H9 (cell line): ENCODE measurements at regions not wholly inside any gene's neighbourhood (a gene's known extent, or its start where the extent isn't known, plus 50 kb on each side); places are given as distances from the start of the nearest gene placed in this dataset.

Source experiments
- DNase-seq: peaks from one replicate; pipeline ENCODE4 v3.0.0-alpha.2; 2017
- H2AFZ ChIP-seq: one replicate; pipeline ENCODE4 v1.6.1; 2013; ENCODE audit warnings: mild to moderate bottlenecking, low read length, control low read depth, moderate library complexity
- H2AK5ac ChIP-seq: 2 replicates; pipeline ENCODE4 v1.6.1; 2013; ENCODE audit warnings: low read length, control low read depth, mixed read lengths; ENCODE audit not compliant: insufficient read length
- H2BK120ac ChIP-seq: one replicate; pipeline ENCODE4 v1.6.1; 2013; ENCODE audit warnings: low read depth, mild to moderate bottlenecking, low read length, control low read depth, inconsistent platforms; ENCODE audit not compliant: poor library complexity, severe bottlenecking
- H2BK12ac ChIP-seq: 2 replicates; pipeline ENCODE4 v1.6.1; 2013; ENCODE audit warnings: low read length, control low read depth, mixed read lengths, low read depth; ENCODE audit not compliant: insufficient read length
- H2BK15ac ChIP-seq: 2 replicates; pipeline ENCODE4 v1.6.1; 2013; ENCODE audit warnings: low read depth, low read length, control low read depth
- H2BK20ac ChIP-seq: one replicate; pipeline ENCODE4 v1.6.1; 2013; ENCODE audit warnings: low read depth, mild to moderate bottlenecking, low read length, control low read depth, inconsistent platforms; ENCODE audit not compliant: poor library complexity, severe bottlenecking
- H2BK5ac ChIP-seq: 2 replicates; pipeline ENCODE4 v1.6.1; 2013; ENCODE audit warnings: low read length, control low read depth, mixed read lengths; ENCODE audit not compliant: insufficient read length
- H3K14ac ChIP-seq: 2 replicates; pipeline ENCODE4 v1.6.1; 2013; ENCODE audit warnings: low read length, control low read depth; ENCODE audit not compliant: insufficient read depth
- H3K18ac ChIP-seq: 2 replicates; pipeline ENCODE4 v1.6.1; 2013; ENCODE audit warnings: low read depth, mild to moderate bottlenecking, mixed read lengths, low read length, control low read depth; ENCODE audit not compliant: insufficient read length
- H3K23ac ChIP-seq: 2 replicates; pipeline ENCODE4 v1.6.1; 2013; ENCODE audit warnings: low read length, control low read depth, mixed read lengths, low read depth; ENCODE audit not compliant: insufficient read length
- H3K23me2 ChIP-seq: 2 replicates; pipeline ENCODE4 v1.6.1; 2013; ENCODE audit warnings: low read depth, mild to moderate bottlenecking, mixed read lengths, low read length, control low read depth; ENCODE audit not compliant: insufficient read length, poor library complexity, severe bottlenecking
- H3K27ac ChIP-seq: 2 replicates; pipeline ENCODE4 v1.5.1; 2013; ENCODE audit warnings: low read length, control low read depth, mixed read lengths, low read depth; ENCODE audit not compliant: insufficient read length
- H3K27me3 ChIP-seq: 2 replicates; pipeline ENCODE4 v1.6.1; 2013; ENCODE audit warnings: low read length, control low read depth, inconsistent platforms; ENCODE audit not compliant: insufficient read depth
- H3K4ac ChIP-seq: 2 replicates; pipeline ENCODE4 v1.6.1; 2013; ENCODE audit warnings: low read depth, mild to moderate bottlenecking, control low read depth, inconsistent platforms, low read length, moderate library complexity
- H3K4me1 ChIP-seq: 2 replicates; pipeline ENCODE4 v1.6.1; 2013; ENCODE audit warnings: low read length, control low read depth, inconsistent platforms; ENCODE audit not compliant: insufficient read depth
- H3K4me2 ChIP-seq: 2 replicates; pipeline ENCODE4 v1.6.1; 2013; ENCODE audit warnings: low read length, control low read depth, mixed read lengths; ENCODE audit not compliant: insufficient read length, insufficient read depth
- H3K56ac ChIP-seq: 2 replicates; pipeline ENCODE4 v1.6.1; 2013; ENCODE audit warnings: low read depth, mild to moderate bottlenecking, mixed read lengths, low read length, control low read depth; ENCODE audit not compliant: insufficient read length
- H3K79me1 ChIP-seq: 2 replicates; pipeline ENCODE4 v1.6.1; 2013; ENCODE audit warnings: low read depth, mild to moderate bottlenecking, moderate library complexity, low read length, control low read depth, inconsistent platforms; ENCODE audit not compliant: insufficient read depth, poor library complexity, severe bottlenecking
- H3K79me2 ChIP-seq: 2 replicates; pipeline ENCODE4 v1.6.1; 2013; ENCODE audit warnings: low read length, control low read depth, inconsistent platforms; ENCODE audit not compliant: insufficient read depth
- H3K9ac ChIP-seq: 2 replicates; pipeline ENCODE4 v1.6.1; 2013; ENCODE audit warnings: low read length, control low read depth, mixed read lengths; ENCODE audit not compliant: insufficient read length; ENCODE audit errors: extremely low read depth
- H3K9me3 ChIP-seq: one replicate; pipeline ENCODE4 v1.6.1; 2013; ENCODE audit warnings: low read depth, low read length, inconsistent platforms; ENCODE audit not compliant: control insufficient read depth
- H3T11ph ChIP-seq: one replicate; pipeline ENCODE4 v1.6.1; 2013; ENCODE audit warnings: mild to moderate bottlenecking, low read length, control low read depth, inconsistent platforms
- H4K20me1 ChIP-seq: one replicate; pipeline ENCODE4 v1.6.1; 2013; ENCODE audit not compliant: control insufficient read depth, insufficient read length, insufficient read depth
- H4K5ac ChIP-seq: 2 replicates; pipeline ENCODE4 v1.6.1; 2013; ENCODE audit warnings: low read depth, mild to moderate bottlenecking, mixed read lengths, low read length, control low read depth; ENCODE audit not compliant: insufficient read length
- H4K8ac ChIP-seq: replicated peaks from 2 replicates; pipeline ENCODE4 v1.6.1; 2013; ENCODE audit warnings: low read length, control low read depth, mixed read lengths, low read depth; ENCODE audit not compliant: insufficient read length
- H4K91ac ChIP-seq: 2 replicates; pipeline ENCODE4 v1.6.1; 2013; ENCODE audit warnings: low read depth, mild to moderate bottlenecking, moderate library complexity, mixed read lengths, low read length, control low read depth; ENCODE audit not compliant: insufficient read length
- H3K27ac Mint-ChIP-seq, 3 experiments: 2 replicates in 2 of 3; 3 replicates in 1 of 3; pipeline ENCODE4 v1.8.0; 2020 to 2021; ENCODE audit warnings: mixed read lengths in 3 of 3, mild to moderate bottlenecking in 1 of 3, moderate library complexity in 1 of 3
- H3K27me3 Mint-ChIP-seq: 2 replicates; pipeline ENCODE4 v1.8.0; 2021; ENCODE audit warnings: low read depth, mild to moderate bottlenecking, moderate library complexity, mixed read lengths
- H3K36me3 Mint-ChIP-seq, 3 experiments: 2 replicates in 2 of 3; 3 replicates in 1 of 3; pipeline ENCODE4 v1.8.0; 2020 to 2021; ENCODE audit warnings: low read depth in 3 of 3, mixed read lengths in 3 of 3; ENCODE audit not compliant: insufficient read depth in 1 of 3
- H3K4me1 Mint-ChIP-seq, 2 experiments: 2 replicates each; pipeline ENCODE4 v1.8.0; 2020; ENCODE audit warnings: mixed read lengths in 2 of 2
- H3K4me3 Mint-ChIP-seq, 2 experiments: 2 replicates in 1 of 2; 3 replicates in 1 of 2; pipeline ENCODE4 v1.8.0; 2020 to 2021; ENCODE audit warnings: mild to moderate bottlenecking in 2 of 2, mixed read lengths in 2 of 2, moderate library complexity in 1 of 2
- H3K9me3 Mint-ChIP-seq, 2 experiments: 2 replicates in 1 of 2; 3 replicates in 1 of 2; pipeline ENCODE4 v1.8.0; 2020; ENCODE audit warnings: mild to moderate bottlenecking in 2 of 2, mixed read lengths in 2 of 2, moderate library complexity in 1 of 2
- CTCF ChIP-seq: fragments of 200-600 bp; sonication (generic); conservative IDR thresholded peaks from 3 replicates; pipeline ENCODE4 v1.8.0; 2021; ENCODE audit warnings: antibody characterized with exemption, mild to moderate bottlenecking
- WGBS: extraction: QIAGEN DNeasy Blood & Tissue Kit; methylation state at CpG from one replicate; pipeline ENCODE4 v1.1.7; 2013; ENCODE audit warnings: missing lambda C conversion rate, low lambda C conversion rate, mixed read lengths; ENCODE audit not compliant: insufficient read length; ENCODE audit errors: extremely low coverage; 5-methylcytosine and 5-hydroxymethylcytosine counted together

GRCh38 chr4:138494931-138495330 is 252.8 kb upstream of the SLC7A11 start:
- H3K9me3 Mint-ChIP-seq = peaks cover 16 to 19% of the 10 kb centered on the region in 2 experiments
- peaks cover 0 to 14% (median 4%) of the 10 kb centered on the region in 3 experiments; a peak in 3 of 7 replicates for H3K36me3 Mint-ChIP-seq
- no peak overlapping the region for H2BK120ac ChIP-seq
- no peaks in the 10 kb centered on the region for H3K23me2 ChIP-seq
- no peak overlapping the region for H4K5ac ChIP-seq
- no peak overlapping the region for H4K91ac ChIP-seq
- no peaks in the 10 kb centered on the region for H3K4me1 ChIP-seq
- TF ChIP-seq CTCF = peak; percentile 51
- no peak overlapping the region for H3K14ac ChIP-seq
- H3K9me3 ChIP-seq = no peaks in the 10 kb centered on the region
- no peaks in the 10 kb centered on the region for H4K20me1 ChIP-seq
- no peaks in the 10 kb centered on the region for H3K79me2 ChIP-seq
- H3K4me2 ChIP-seq = no peak overlapping the region
- no peak overlapping the region for H2AFZ ChIP-seq
- H3K4me1 Mint-ChIP-seq = no peaks in the 10 kb centered on the region; a peak in 1 of 4 replicates
- H3K56ac ChIP-seq = no peak overlapping the region
- no peak overlapping the region for H2BK5ac ChIP-seq
- no peak overlapping the region for H3K18ac ChIP-seq
- H2AK5ac ChIP-seq = no peak overlapping the region
- no peak overlapping the region for H4K8ac ChIP-seq
- H3K79me1 ChIP-seq = no peaks in the 10 kb centered on the region
- H3K9ac ChIP-seq = no peak overlapping the region
- H3K27me3 ChIP-seq = no peaks in the 10 kb centered on the region
- H3K23ac ChIP-seq = no peak overlapping the region
- no peak overlapping the region for H2BK12ac ChIP-seq
- H3K27ac Mint-ChIP-seq = no peak overlapping the region
- H2BK20ac ChIP-seq = no peak overlapping the region
- peak; percentile 61 for DNase-seq
- H2BK15ac ChIP-seq = no peak overlapping the region
- no peak overlapping the region for H3T11ph ChIP-seq
- H3K4me3 Mint-ChIP-seq = no peak overlapping the region
- H3K27me3 Mint-ChIP-seq = no peaks in the 10 kb centered on the region
- no peak overlapping the region for H3K4ac ChIP-seq
- no peak overlapping the region for H3K27ac ChIP-seq
- WGBS = no CpG with 5 or more reads among the region's 4 CpGs
